ENCODE measurements at regions not wholly inside any gene's neighbourhood (a gene's known extent, or its start where the extent isn't known, plus 50 kb on each side); places are given as distances from the start of the nearest gene placed in this dataset.

DNA sequence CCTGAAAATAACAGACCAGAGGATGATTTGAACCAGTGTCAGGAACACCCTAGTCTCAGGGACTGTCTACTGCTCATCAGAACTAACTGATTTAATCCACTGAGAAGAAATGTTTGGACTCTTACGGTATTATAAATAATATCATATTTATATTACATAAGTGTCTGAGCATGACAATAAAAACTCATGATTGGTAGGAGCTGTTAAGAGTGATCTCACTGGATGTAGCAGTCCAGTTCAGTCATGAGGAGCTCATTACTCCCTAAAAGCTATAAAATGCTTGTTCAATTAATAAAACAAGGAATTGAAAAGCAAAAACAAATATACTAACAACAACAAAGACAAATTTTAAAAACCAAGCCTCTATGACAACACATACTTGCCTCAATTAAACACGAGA lies 68.8 kb upstream of the BCL9 start:
- no peak for DNase-seq (ENCODE audit: insufficient read length)

DNA sequence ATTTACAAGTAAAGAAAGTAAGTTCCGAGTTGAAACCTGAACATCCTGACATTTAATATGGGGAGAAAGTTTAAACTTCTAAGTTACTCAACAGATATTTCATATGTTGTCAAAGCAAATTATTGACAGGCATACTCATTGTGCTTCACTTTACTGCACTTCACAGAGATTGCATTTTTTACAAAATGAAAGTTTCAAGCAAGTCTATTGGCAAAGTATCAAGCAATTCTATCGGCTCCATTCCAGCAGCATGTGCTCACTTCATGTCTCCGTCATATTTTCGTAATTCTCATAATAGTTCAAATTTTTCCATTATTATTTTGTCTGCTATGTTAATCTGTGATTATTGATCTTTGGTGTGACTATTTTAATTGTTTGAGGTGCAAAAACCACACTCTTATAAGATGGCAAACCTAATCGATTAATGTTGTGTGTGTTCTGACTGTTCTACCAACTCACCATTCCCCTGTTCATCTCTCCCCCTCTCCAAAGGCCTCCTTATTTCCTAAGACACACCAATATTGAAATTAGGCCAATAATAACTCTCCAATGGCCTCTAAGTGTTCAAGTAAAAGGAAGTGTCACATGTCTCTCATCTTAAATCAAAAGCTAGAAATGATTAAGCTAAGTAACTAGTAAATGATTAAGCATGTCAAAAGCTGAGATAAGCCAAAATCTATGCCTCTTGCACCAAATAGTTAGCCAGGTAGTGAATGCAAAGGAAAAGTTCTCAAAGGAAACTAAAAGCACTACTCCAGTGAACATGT lies 68.2 kb upstream of the BCL9 start:
- TF ChIP-seq TAF1 (IDR thresholded peaks at IDR 0.05; ENCODE audit: borderline replicate concordance, low read depth, low read length) (no peak), POLR2A (IDR thresholded peaks at IDR 0.05; ENCODE audit: low read depth, low read length) (no peak), POLR2AphosphoS5 (IDR thresholded peaks at IDR 0.05; ENCODE audit: low read depth, low read length) (no peak)
- FAIRE-seq: no peak
- no peak for DNase-seq (ENCODE audit: insufficient read length)

More for the DNA sequence above, 68.8 kb upstream of the BCL9 start:
- no peak for TF ChIP-seq POLR2A (IDR thresholded peaks at IDR 0.05; ENCODE audit: low read depth, low read length)
- no peak for TF ChIP-seq POLR2AphosphoS5 (IDR thresholded peaks at IDR 0.05; ENCODE audit: low read depth, low read length)
- TF ChIP-seq TAF1 (IDR thresholded peaks at IDR 0.05; ENCODE audit: borderline replicate concordance, low read depth, low read length): no peak
- FAIRE-seq: no peak

DNA sequence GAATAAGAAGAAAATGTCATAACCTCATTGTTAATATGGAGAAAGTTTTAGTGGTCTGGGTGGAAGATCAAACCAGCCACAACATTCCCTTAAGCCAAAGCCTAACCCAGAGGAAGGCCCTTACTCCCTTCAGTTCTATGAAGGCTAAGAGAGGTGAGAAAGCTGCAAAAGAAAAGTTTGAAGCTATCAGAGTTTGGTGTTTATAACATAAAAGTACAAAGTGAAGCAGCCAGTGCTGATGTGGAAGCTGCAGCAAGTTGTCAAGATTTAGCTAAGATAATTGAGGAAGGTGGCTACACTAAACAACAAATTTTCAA lies 67.6 kb upstream of the BCL9 start:
- no peak for TF ChIP-seq POLR2AphosphoS5 (IDR thresholded peaks at IDR 0.05; ENCODE audit: low read depth, low read length)
- TF ChIP-seq POLR2A (IDR thresholded peaks at IDR 0.05; ENCODE audit: low read depth, low read length): no peak
- no peak for TF ChIP-seq TAF1 (IDR thresholded peaks at IDR 0.05; ENCODE audit: borderline replicate concordance, low read depth, low read length)
- FAIRE-seq (no peak), DNase-seq (ENCODE audit: insufficient read length) (no peak)

DNA sequence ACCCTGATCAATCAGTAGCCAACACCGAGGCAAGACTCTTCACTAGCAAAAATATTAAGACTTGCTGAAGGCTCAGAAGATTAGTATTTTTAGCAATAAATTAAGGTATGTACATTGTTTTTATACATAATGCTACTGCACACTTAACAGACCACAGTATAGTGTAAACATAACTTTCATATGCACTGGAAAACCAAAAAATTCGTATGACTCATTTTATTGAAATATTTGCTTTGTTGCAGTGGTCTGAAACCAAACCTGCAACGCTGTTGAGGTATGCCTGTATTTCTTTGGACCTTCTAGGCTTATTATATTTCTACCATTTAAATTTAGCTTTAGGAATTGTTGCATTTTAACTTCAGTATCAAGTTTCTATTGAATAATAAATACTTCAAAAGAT lies 65.8 kb upstream of the BCL9 start:
- DNase-seq (ENCODE audit: insufficient read length): no peak
- FAIRE-seq: no peak
- TF ChIP-seq POLR2A (IDR thresholded peaks at IDR 0.05; ENCODE audit: low read depth, low read length) (no peak), POLR2AphosphoS5 (IDR thresholded peaks at IDR 0.05; ENCODE audit: low read depth, low read length) (no peak), TAF1 (IDR thresholded peaks at IDR 0.05; ENCODE audit: borderline replicate concordance, low read depth, low read length) (no peak)

DNA sequence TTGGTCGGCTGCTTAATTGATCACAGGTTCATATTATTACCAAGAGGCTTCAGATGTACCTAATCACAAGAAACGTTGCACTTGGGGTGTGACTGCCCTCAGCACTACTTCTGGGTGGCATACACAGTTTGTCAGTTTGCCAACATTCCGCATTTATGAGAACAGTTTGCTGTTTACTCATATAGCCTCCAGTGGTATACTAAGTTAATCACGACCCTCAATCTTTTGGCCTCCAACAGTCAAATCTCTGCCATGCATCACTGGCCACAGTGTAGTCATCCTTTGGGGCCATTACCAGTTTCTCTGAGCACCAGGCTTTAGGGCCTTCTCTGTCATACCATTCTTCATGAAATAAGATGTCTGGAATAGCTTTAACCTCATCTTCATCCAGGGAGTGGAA lies 62.8 kb upstream of the BCL9 start:
- FAIRE-seq (no peak), DNase-seq (ENCODE audit: insufficient read length) (no peak)
- no peak for TF ChIP-seq TAF1 (IDR thresholded peaks at IDR 0.05; ENCODE audit: borderline replicate concordance, low read depth, low read length)
- no peak for TF ChIP-seq POLR2A (IDR thresholded peaks at IDR 0.05; ENCODE audit: low read depth, low read length)
- no peak for TF ChIP-seq POLR2AphosphoS5 (IDR thresholded peaks at IDR 0.05; ENCODE audit: low read depth, low read length)

DNA sequence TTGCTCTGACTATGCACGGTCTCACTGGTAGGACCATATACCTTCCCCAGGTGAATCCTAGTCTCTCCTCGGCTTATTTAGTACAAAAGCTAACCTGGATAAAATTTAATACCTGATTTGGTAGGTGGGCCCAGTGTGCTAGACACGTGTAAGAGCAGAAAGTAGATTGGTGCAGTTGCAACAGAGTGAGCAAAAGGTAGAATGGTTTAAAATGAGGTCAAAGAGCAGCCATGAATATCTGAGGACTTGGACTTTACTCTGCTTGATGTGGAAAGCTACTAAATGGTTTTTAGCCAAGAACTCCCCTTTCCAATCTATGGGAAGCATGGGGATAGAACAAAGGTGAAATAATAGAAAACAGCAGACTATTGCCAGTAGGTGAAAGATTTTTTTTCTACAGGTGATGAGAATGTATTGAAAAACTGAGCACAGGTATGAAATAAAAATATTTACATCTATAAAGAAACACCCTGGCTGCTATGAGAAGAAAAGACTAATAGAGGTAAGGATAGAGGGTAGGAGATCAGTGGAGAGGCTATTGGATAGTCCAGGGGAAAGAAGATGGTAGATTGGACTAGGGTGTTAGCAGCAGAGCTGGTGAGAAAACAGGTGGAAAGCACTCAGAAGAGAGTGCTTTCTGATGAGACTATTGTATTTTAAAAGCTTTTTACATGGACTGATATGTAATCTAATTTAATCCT lies 61.3 kb upstream of the BCL9 start:
- FAIRE-seq: no peak
- no peak for DNase-seq (ENCODE audit: insufficient read length)
- TF ChIP-seq TAF1 (IDR thresholded peaks at IDR 0.05; ENCODE audit: borderline replicate concordance, low read depth, low read length): no peak
- TF ChIP-seq POLR2AphosphoS5 (IDR thresholded peaks at IDR 0.05; ENCODE audit: low read depth, low read length): no peak
- TF ChIP-seq POLR2A (IDR thresholded peaks at IDR 0.05; ENCODE audit: low read depth, low read length): no peak

DNA sequence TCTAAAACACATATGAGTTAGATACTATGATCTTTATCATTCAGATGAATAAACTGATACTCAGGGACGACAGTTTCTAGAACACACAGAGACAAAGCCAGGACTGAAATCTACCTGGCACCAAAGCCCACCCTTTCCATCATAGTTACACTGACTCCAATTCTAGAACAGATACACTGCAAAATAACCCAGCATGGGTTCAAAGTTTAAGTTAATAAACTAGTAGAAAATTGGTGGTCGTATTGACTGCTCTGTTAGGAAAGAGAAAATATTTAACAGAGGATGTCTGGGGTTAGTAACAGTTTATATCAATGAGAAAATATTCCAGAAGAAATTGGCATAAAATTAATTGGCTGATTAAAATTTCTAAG lies 60.8 kb upstream of the BCL9 start:
- TF ChIP-seq TAF1 (IDR thresholded peaks at IDR 0.05; ENCODE audit: borderline replicate concordance, low read depth, low read length) (no peak), POLR2AphosphoS5 (IDR thresholded peaks at IDR 0.05; ENCODE audit: low read depth, low read length) (no peak), POLR2A (IDR thresholded peaks at IDR 0.05; ENCODE audit: low read depth, low read length) (no peak)
- no peak for DNase-seq (ENCODE audit: insufficient read length)
- FAIRE-seq: no peak

DNA sequence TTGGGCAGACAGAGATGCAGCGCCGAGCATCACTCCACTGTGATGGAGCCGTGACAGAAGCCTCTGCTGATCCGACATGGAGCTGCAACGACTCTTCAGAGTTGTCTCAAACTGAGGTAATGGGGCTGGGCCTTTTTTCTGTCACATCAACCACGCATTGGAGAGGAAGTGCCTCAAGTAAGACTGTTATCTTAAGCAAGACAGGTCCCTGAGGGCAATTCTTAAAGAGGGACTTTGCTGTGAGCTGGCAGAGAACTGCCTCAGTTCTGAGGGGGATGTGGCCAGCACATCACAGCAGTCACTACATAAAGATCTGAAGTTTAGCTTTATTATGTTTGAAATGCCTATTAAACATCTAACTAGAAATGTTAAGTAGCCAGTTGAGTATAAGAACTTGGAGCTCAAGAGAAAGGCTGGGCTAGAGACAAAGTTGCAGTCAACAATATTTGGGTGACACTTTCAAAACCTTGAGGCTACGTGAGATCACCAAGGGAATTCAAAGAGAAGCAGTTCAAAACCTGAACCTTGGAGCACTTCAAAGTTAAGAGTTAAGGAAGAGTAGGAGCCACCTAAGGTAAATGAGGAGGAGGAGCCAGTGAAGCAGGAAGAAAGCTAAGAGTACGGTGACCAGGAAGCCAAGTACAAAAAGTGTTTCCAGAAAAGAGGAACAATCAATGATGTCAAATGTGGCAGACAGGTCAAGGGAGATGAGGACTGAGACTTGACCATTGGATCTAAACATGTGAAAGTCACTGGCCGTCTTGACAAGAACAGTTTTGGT lies 54.2 kb upstream of the BCL9 start:
- TF ChIP-seq TAF1 (IDR thresholded peaks at IDR 0.05; ENCODE audit: borderline replicate concordance, low read depth, low read length) (no peak), POLR2A (IDR thresholded peaks at IDR 0.05; ENCODE audit: low read depth, low read length) (no peak), POLR2AphosphoS5 (IDR thresholded peaks at IDR 0.05; ENCODE audit: low read depth, low read length) (no peak)
- no peak for DNase-seq (ENCODE audit: insufficient read length)
- no peak for FAIRE-seq

DNA sequence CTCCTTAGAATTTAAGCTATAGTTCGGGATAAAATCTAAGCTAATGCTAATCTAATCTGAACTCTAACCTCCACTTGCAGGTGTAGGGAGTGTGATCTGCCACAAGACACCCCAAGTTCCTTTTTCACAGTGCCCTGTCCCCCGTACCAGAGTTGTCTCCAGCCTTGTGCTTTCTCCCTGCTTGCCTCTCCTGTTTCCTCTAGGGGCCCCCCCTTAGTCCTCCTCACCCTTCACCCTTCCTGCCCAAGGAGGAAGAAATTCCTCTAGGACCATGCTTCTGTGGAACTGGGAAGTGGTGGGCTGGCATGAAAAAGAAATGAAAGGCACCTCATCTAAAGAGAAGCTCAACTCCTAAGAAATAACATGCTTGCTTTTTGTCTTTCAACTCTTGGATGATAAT lies 50.2 kb upstream of the BCL9 start:
- FAIRE-seq (no peak), DNase-seq (ENCODE audit: insufficient read length) (no peak)
- no peak for TF ChIP-seq POLR2AphosphoS5 (IDR thresholded peaks at IDR 0.05; ENCODE audit: low read depth, low read length)
- TF ChIP-seq POLR2A (IDR thresholded peaks at IDR 0.05; ENCODE audit: low read depth, low read length): no peak
- no peak for TF ChIP-seq TAF1 (IDR thresholded peaks at IDR 0.05; ENCODE audit: borderline replicate concordance, low read depth, low read length)
